Epithelial cell of esophagus (primary cell): ENCODE measurements at regions not wholly inside any gene's neighbourhood (a gene's known extent, or its start where the extent isn't known, plus 50 kb on each side); places are given as distances from the start of the nearest gene placed in this dataset.

Experiments used
- DNase-seq: peaks from one replicate; pipeline ENCODE4 v3.0.0; 2010; ENCODE audit warnings: low read depth
- H3K4me3 ChIP-seq: 2 replicates; pipeline ENCODE4 v1.5.1; 2011; ENCODE audit warnings: mild to moderate bottlenecking, low read length, control low read depth
- TF ChIP-seq, protein P1 (sequence below): IDR thresholded peaks from 2 replicates; pipeline ENCODE4 v1.5.1; 2011; ENCODE audit warnings: low read depth, mild to moderate bottlenecking, low read length, control low read depth, inconsistent platforms; ENCODE audit not compliant: insufficient read depth; ENCODE audit errors: missing control alignments

GRCh38 chr9:75274781-75275180, 186.5 kb downstream of the OSTF1 start:
- no peak overlapping the region for H3K4me3 ChIP-seq
- DNase-seq, result no peak
- TF ChIP-seq, protein P1, sequence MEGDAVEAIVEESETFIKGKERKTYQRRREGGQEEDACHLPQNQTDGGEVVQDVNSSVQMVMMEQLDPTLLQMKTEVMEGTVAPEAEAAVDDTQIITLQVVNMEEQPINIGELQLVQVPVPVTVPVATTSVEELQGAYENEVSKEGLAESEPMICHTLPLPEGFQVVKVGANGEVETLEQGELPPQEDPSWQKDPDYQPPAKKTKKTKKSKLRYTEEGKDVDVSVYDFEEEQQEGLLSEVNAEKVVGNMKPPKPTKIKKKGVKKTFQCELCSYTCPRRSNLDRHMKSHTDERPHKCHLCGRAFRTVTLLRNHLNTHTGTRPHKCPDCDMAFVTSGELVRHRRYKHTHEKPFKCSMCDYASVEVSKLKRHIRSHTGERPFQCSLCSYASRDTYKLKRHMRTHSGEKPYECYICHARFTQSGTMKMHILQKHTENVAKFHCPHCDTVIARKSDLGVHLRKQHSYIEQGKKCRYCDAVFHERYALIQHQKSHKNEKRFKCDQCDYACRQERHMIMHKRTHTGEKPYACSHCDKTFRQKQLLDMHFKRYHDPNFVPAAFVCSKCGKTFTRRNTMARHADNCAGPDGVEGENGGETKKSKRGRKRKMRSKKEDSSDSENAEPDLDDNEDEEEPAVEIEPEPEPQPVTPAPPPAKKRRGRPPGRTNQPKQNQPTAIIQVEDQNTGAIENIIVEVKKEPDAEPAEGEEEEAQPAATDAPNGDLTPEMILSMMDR, result no peak

- H3K4me3 ChIP-seq, result no peak overlapping the region
- TF ChIP-seq, protein P1, result no peak
- DNase-seq, result no peak
Measured at GRCh38 chr9:75282047-75282446, 193.7 kb downstream of the OSTF1 start.

GRCh38 chr9:75289332-75289731, 201.0 kb downstream of the OSTF1 start:
- DNase-seq, result no peak
- no peak overlapping the region for H3K4me3 ChIP-seq
- TF ChIP-seq, protein P1, result no peak

DNA sequence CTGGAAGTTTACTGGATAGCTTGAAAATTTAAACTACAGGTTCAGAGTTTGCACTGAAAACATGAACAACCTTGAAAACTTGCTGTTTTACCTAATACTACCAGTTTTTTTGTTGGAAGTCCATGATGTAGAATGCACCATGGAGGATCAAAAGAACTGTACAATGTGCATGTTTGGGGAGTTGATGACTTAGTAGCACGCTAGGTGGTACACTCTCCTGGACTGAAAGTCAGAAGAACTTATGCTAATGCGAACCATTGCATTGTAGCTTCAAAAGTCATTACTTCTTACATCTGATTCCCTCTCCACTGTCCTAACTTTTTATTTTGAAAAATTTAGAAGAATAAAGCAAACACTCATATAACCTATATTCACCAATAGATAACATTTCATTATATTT, 211.0 kb downstream of the OSTF1 start:
- DNase-seq, result no peak
- TF ChIP-seq, protein P1, result no peak
- no peak overlapping the region for H3K4me3 ChIP-seq

DNA sequence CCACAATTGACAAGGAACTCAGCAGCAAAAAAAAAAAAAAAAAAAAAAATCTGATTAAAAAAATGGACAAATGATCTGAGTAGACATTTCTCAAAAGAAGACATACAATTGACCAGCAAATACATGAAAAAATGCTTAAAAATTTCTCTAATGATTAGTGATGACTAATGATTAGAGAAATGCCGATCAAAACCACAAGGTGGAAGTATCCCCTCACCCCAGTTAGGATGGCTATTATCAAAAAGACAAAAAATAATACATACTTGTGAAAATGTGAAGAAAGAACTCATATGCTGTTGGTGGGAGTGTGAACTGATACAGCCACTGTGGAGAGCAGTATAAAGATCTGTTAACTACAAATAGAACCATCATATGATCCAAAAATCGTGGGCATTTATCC, 245.3 kb downstream of the OSTF1 start:
- no peak for DNase-seq
- TF ChIP-seq, protein P1, result peak; percentile 5
- no peak overlapping the region for H3K4me3 ChIP-seq

GRCh38 chr9:75358846-75359245, 270.5 kb downstream of the OSTF1 start:
- DNase-seq, result no peak

DNA sequence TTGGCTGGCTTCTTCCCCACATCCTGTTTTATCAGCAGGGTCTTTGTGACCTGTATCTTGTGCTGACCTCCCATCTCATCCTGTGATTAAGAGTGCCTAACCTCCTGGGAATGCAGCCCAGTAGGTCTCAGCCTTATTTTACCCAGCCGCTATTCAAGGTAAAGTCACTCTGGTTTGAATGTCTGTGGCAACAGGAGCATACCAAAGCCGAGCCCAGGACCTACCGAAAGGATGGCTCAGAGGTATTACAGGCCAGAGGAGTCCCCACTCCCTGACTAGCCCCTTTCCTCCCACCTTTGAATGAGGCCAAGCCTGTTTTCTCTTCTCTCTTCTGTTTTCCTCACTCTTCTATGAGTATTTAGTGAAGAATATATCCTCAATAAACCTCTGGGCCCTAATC, 271.3 kb downstream of the OSTF1 start:
- no peak for DNase-seq
- TF ChIP-seq, protein P1, result no peak
- H3K4me3 ChIP-seq, result no peak overlapping the region

More at GRCh38 chr9:75358846-75359245, 270.5 kb downstream of the OSTF1 start:
- H3K4me3 ChIP-seq, result no peak overlapping the region
- TF ChIP-seq, protein P1, result no peak
